ENCODE measurements at regions not wholly inside any gene's neighbourhood (a gene's known extent, or its start where the extent isn't known, plus 50 kb on each side); places are given as distances from the start of the nearest gene placed in this dataset.
"Not testable (repeated sequence)": the region's sequence is repeated elsewhere in the genome, so short reads cannot be mapped to it uniquely, and the experiment has no call there.

DNA sequence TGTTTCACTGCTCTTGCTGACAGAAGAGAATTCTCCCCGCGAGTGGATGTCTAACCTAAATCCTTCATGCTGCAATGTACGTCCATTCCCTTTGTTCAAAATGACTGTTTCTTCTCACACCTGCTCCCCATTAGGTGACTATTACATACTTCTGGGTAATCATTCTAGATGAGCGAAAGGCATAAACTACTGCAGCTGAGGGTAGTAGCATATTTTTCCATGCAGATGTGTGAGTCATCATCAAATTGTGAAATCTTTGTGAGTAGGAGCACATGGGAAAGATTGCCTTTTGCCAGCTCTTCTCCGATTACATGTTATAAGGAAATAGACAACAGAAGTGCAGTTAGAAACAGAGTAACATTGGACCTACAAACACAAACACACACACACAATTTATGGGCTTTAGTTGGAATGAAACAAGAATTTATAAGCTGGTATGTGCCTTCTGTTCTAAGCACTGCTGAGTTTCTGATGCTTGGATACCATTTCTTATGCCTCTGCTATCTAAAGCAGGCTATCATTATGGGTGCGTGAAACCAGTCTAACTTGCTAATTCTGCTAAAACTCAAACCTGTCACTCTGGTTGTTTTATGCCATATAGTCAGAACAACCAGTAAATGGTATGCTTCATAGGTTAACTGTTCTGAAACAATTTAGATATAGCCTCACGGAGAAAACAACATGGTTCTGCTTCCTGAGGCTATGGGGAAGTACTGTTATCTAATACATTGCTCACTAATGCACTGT lies 346.9 kb upstream of the PSMD7 start:
- DNase-seq: no peak

DNA sequence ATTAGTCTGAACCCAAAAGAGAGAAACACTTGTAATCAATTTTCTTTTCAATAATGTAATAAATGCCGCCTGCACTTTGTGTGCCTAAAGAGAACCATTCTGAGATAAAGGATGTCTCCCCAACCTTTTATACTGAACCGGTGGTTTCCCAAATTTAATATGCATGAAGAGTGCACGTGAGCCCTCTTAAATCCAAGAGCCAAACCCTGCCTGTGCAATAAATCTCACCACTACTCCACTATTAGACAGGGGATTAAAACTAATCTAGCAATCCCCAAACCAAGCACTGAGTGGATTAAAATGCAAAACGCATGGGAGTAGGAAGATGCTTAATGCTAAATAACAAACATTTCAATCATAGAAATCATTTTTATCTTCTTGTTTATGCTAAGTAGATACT lies 351.0 kb upstream of the PSMD7 start:
- DNase-seq: no peak

DNA sequence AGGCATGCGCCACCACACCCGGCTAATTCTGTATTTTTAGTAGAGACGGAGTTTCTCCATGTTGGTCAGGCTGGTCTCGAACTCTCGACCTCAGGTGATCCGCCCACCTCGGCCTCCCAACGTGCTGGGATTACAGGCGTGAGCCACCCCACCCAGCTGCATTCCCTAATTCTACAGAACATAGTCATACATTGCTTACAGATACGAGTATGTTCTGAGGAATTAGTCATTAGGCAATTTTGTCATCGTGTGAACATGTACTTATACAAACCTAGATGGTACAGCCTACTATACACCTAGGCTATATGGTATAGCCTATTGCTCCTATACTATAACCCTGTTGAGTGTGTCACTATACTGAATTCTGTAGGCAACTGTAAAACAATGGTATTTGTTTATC lies 353.4 kb upstream of the PSMD7 start:
- DNase-seq: not testable (repeated sequence)

DNA sequence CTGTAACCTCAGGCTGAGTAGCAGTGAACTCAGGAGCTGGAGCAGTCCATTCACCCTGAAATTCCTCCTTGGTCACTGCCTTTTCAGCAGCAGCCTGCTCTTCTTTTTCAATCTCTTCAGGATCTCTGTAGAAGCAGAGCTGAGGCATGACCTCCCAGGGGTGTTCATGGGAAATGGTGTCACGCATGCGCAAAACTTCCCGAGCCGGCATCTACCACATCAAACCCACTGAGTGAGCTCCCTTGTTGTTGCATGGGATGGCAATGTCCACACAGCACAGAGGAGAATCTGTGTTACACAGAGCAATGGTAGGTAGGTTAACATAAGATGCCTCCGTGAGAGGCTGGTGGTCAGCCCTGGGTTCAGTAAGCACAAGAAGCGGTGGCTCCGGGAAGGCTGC lies 355.8 kb upstream of the PSMD7 start:
- not testable (repeated sequence) for DNase-seq

DNA sequence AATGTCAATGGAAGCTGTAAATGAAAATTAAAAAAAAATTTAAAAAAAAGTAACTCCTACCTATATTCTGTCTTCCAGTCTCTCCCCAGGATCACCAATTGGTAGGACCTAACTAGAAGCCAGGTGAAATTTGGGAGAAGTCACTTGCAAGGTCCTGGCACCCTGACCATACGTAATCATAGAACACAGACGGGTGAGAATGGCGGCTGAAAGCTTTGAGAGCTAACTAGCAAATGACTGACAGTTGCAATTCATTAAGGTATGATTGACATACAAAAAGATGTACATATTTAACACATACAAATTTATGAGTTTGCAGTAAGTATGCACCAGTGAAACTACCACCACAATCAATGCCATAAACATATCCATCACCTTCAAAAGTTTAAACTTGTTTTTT lies 372.7 kb upstream of the PSMD7 start:
- no peak for DNase-seq

DNA sequence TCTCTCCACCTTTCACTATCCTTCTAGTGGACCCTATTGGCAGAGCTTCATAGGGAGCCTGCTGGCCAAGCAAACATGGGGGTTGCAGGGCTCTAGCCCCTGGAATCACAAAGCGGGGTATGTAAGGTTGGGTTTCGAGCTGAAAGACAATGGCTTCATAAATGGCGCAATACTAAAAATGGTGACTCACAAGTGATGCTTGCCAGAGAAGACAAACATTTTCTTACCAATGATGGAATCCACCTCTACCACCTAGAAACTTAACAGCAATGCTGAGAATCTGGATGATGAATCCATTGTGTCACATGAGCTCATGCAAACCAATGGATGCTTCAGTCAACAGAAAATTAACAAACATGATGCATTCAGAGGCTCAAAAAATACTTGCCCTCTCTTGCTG lies 375.3 kb upstream of the PSMD7 start:
- DNase-seq: no peak

DNA sequence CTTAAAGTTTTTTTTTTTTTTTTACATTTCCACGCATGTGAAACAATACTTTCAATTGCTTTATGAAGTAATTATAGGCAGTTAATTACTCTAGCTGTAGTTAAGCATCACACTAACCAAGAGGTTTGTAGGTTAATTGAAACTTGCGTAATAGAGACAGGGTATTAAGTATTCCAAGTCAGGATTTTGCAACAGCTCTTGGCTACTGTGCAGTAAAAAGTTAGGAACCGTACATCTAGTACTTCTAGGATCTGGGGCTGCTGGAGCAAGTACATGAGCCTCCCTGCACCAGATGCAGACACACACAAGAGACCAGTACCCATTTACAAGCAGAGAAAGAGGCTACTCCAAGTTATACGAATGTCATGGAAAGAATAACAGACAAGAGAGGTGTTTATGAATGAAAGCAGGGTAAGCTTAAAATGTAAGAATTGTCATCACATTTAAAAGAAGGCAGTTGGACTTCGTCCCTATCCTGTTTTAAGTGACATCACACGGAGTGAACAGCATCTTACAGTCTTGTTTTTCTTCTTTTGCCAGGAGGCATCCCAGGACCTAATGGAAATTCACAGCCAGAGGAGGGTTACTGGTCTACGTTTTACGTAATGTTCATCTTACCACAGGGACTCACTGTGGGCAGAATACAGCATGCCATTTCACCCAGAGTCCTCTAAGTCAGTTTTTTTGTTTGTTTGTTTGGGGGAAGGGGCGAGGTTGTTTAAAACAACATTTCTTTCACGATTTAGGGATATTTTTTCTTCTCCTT lies 379.6 kb upstream of the PSMD7 start:
- no peak for DNase-seq

DNA sequence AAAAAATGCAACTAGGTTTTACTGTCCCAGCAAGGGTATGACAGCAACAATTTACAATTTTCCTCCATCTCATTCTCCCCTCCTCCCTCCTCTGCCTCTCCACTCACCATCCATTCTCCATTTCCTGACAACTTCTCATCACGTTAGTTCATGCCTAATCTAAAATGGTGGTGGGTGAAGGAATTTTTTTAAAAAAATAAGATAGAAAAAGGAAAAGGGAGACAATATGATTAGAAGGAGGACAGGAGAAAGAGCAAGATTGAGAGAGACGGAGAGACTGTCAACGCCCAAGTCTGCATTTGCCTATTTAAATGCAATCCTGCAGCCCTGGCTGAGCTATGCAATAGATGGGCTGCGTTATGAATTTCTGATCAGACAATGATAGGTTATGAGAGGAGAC lies 380.7 kb upstream of the PSMD7 start:
- no peak for DNase-seq

DNA sequence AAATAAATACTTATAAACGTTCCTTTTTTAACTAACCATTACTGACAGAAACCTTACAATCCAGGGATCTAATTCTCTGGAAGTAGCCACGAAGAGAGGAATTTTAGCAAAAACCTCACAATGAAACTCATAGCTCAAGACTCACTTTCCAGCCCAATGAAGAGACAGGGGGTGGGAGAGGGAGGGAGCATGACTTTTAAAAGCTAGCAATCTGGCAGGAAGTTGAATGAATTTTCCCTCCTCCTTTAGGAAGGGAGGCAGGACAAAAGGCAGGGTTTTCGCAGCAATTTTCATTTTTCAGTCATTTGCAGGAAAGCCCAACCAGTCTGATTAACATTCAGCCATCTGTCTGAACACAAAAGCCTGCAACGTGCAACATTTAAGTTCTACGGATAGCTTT lies 381.5 kb upstream of the PSMD7 start:
- DNase-seq: no peak

DNA sequence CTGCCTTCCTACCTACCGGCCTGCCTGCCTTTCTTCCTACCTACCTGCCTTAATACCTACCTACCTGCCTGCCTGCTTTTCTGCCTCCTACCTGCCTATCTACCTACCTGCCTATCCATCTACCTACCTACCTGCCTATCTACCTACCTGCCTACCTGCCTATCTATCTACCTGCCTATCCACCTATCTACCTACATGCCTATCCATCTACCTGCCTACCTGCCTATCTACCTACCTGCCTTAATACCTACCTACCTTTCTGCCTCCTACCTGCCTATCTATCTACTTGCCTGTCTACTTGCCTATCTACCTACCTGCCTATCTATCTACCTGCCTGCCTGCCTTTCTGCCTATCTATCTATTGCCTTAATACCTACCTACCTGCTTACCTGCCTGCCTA lies 383.8 kb upstream of the PSMD7 start:
- DNase-seq: no peak

DNA sequence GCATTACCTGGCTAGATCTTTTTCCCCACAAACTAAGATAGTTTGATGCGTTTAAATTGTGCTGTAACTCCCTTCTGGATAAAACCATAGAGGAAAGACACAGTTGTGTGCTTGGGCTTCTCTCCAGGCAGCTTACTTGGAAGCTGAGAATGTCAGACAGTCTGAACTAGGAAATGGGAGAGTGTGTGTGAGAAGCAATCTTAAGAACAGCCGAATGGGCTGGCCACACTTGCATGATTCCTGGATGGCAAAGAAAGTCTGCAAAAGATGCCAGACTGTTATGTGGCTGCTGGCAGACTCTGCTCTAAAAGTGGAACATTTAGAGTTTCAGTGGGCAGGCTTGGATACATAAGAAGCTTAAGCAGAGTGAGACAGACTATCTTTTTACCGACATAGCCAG lies 384.3 kb upstream of the PSMD7 start:
- no peak for DNase-seq

DNA sequence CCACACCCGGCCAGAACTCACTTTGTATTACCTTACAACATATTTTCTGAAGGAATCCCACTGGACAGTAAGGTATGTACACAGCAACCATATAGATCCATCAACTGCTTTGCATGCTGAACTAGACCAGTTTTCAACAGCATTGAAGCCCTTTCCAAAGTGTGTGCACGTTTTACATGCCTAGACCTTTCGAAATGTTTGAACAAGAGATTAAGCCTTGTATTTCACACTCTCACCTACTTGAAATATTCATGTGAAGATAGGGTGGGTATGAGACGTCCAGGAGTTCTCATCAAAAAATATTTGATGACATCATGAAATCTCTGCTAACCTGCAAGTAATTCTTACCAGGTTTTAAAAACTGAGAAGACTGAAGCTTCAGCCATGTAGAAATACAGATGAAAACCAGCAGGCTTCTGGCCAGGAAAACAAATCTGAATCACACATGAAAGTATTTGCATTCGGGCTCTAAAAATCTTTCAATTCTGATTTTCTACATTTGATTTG lies 387.0 kb upstream of the PSMD7 start:
- DNase-seq: no peak

DNA sequence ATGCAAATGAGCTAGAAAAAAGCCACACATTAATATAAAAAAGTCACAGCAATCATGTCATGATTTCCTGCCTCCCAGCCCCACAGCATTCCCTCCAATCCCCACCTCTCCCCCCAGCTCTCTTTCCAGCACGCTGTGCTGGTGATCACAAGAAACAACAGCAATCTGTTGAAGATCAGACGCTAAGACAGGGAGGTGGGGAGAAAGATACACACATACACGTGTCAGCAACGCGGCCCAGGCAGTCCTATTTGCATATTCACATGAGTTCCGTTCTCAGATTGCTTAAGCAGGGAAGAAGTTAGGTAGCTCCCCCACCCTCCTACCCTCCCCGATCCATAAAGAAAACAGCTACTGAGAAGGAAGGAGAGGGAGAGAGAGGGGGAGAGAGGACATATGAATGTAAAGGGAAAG lies 405.5 kb upstream of the PSMD7 start:
- DNase-seq: no peak

DNA sequence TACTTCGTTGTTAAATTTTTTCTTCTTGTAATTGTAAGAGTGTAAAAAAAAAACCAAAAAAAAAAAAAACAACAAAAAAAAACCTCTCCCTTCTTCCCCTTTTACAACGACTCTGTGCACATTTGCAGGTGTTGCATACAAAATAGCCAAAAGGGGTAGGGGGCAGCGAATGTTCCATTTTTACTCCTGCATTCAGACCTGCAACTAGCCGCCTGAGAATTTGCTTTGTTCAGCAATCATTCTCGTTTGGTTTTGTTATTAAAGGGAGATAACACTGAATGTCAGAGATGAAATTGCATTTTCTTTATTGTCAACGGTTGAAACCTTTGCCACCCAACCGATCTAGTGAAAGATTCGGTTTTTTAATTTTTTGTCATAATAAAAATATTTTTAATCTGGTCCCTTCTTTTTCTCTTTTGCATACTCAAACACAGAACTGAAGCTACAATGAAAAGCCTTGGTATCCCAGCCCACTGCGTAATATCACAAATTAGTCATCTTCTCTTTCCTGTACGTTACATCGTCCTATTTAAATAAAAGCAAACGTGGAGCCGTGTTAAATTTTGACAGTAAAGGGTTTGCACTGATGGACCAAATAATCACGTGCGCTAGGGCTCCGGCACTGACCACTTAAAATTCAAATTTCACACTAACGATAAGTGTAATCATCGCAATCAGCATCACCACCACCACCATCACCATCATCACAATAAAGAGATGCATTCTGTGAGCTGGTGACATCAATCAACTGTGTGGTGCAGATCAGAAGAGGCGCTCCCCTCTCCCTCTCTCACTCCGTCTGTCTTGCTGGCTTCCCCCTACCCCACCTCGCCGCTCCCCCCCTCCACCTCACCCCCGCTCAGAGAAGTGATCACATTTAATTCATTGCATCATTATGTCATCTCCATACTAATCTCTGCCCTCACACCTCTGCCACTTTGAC lies 406.2 kb upstream of the PSMD7 start:
- DNase-seq: no peak

DNA sequence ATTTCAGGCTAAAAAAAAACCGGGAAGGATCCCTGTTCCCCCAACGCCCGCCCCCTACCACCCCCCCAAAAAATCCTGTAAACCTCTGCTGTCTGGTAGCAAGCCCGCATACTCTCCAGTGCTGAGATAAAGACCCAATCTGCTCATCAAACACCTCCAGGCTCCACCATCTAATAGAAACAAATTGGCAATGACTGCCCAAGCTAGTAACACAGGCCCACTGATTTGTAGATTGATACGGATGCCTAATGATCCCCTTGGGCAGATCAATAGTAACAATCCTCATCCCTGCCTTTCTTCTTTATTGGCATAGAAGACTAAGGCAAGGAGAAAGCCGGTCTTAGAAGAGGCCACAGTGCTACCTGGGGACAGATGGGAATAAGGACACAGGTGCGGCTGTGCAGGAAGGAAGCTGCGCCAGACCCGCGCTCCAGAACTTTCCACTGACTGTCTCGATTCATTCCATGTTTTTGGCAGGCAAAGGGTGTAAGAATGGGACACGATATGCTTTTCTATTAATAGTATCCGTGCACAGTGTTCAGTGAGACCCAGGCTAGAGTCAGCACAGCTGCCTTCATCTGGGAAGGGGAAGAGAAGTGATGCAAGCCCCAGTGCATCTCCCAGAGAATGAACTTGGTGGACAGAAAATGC lies 407.6 kb upstream of the PSMD7 start:
- DNase-seq: no peak

DNA sequence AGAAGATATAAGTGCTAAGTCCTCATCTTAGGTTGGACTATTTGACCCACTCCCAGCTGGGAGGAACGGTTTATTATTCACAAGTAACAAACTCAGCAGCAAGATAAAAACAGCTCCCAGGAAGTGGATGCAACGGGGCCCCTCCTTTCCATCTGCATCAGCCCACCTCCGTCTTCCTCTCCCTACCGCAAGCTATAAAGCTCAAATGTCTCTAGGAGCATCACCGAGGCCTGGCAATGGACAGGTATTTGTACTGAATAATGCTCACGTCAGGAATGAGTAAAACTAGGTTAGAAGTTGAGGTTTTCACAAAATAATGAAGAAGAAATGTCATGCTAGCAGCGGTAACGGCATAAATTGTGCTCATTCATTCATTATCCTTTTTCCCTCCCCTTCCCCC lies 408.7 kb upstream of the PSMD7 start:
- no peak for DNase-seq

DNA sequence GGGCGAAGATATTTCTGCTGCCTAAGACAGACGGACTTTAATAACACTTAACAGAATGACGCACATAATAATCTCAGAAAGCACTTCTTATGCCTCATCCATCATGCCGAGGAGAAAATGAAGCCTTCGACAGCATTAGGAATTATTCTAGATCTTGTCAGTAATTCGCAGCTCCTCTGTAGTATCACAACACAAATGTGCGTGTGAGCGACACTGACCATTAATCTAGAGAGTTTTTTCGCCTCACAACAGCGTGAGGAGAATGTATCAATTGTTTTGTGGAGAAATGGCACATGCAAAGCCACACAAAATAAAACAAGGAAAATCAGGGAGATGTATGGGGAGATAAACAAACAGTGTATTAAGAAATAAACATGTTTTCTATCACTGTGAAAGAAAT lies 410.2 kb upstream of the PSMD7 start:
- no peak for DNase-seq

DNA sequence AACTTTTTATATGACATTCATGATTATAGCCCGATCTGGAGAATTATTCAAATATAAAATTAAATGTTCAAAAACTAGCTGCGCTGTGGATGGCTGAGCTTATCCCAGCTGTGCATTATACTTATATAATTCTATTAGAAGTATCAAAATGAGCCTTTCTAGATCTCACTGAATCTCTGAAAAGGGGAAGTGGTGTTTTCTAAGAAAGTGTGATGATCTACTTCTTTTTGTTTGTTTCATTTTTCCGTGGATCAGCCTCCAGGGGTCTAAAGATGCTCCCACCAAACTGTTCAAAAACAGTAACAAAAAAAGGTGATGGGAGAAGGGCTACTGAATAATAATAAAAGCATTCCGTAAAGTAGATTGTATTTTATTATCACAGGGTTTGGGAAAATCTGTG lies 411.3 kb upstream of the PSMD7 start:
- no peak for DNase-seq

DNA sequence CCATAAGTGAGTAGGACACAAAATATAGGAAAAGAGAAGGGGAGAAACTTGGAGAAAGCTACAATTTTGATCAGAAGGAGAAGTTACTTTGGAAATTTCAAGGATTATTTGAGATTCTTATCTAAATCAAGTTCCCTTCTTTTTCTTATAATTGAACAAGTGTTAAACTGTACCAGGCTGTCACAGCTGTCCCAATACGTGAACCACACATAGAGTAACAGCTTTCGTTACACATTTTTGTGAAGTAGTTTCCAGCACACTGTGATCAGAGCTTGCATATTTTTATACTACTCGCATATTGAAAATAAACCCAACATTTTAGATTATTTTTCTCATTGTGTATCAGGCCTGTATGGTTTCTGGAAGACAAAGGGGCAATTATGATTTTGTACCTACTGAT lies 412.8 kb upstream of the PSMD7 start:
- DNase-seq: no peak

DNA sequence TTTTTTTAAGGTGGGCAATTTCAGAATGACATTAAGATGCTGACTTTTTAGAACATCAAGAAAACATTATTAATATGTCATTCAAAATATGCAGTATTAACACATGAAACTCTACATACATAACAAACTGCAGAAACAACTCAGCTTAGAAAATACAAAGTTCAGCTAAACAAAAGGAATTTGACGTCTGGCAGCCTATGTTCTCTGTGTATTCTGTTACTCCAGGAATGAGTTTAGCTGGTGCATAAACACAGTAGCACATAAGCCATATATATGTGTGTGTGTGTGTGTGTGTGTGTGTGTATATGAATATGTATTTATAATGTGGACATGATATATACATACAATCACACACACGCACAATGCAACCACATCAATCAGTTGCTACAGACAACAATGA lies 413.5 kb upstream of the PSMD7 start:
- DNase-seq: no peak

DNA sequence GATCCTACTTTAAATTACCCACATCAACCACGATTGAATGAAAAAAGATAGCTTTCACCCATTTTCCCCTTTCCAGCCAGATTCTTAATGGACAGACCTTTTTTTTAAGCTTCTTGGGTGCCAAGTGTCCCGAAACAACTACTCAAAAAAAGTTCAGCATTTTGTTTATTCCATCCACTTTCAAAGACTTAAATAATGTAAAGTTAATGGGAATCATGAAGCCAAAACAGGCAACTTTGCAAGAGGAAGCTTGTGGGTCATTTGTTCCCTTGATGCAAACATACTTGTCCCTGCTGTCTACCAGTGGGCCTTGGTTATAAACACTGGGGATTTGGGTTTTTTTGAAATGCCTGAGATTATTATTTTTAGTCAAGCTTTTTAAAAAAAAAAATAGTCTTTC lies 414.0 kb upstream of the PSMD7 start:
- no peak for DNase-seq

DNA sequence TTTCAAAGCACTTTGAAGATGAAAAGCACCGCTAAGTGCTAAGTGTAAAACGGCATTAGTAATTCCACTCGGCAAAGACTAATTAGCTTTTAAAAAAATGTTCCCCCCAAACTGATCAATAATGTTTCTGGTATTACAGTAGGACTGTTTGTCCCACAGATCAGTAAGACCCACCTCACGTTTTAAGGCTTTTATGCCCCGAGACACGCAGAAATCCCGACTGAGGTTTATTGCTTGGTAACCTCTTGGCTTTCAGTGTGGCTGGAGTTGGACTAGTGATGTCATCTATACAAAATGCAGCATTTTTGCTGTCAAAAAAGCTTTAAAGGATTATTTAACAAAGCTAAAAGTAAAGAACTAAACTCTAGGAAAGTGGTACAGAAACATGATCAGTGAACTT lies 414.6 kb upstream of the PSMD7 start:
- DNase-seq: no peak

DNA sequence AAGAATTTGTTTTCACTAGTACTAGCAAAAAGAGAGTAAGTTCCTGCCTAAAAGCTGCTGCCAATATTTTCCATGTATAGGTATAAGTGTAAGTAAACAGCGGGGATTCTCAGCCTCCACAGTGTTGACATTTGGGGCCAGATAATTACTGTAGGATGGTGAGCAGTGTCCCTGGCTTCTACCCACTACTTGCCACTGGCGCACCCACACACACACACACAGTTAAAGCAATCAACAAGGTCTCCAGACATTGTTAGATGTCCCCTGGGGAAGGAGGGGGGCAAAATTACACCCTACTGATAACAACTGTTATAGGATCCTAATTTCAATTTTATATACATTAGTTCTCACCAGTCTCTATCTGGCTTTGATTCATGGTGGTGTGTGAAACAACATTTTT lies 417.0 kb upstream of the PSMD7 start:
- DNase-seq: no peak
